A673 (cell line): ENCODE measurements at regions not wholly inside any gene's neighbourhood (a gene's known extent, or its start where the extent isn't known, plus 50 kb on each side); places are given as distances from the start of the nearest gene placed in this dataset.

Experiments
- BruUV-seq: library from RNA; stranded (reverse); fragments of 400-500 nt; replicated peaks from 2 replicates; lab custom pipeline; 2021; lab: Mats Ljungman, UMichigan
- CTCF ChIA-PET: fragments of 300-600 bp; sonication (Branson Sonifier 250); formaldehyde crosslinking; loops from one replicate; lab custom pipeline; 2022; ENCODE audit warnings: antibody characterized with exemption; lab: Charles Lee
- POLR2A ChIA-PET: fragments of 300-600 bp; sonication (Branson Sonifier 250); formaldehyde crosslinking; loops from one replicate; lab custom pipeline; 2022; ENCODE audit warnings: antibody characterized with exemption; ENCODE audit not compliant: low non-redundant PET; lab: Charles Lee
- DNase-seq: peaks from one replicate; pipeline ENCODE4 v3.0.0-alpha.2; 2015; ENCODE audit warnings: low spot score
- H3K27ac ChIP-seq: fragments of 200-600 bp; sonication (generic); 2 replicates; pipeline ENCODE4 v1.5.1; 2016; ENCODE audit warnings: mixed run types, low read depth, mild to moderate bottlenecking, mixed read lengths, antibody characterized with exemption, low read length; ENCODE audit not compliant: poor library complexity, severe bottlenecking
- H3K27me3 ChIP-seq: fragments of 200-600 bp; sonication (generic); replicated peaks from 2 replicates; pipeline ENCODE4 v1.6.1; 2017; ENCODE audit warnings: mixed run types, low read depth, mild to moderate bottlenecking, mixed read lengths, antibody characterized with exemption, low read length; ENCODE audit not compliant: insufficient read depth, poor library complexity
- H3K36me3 ChIP-seq: fragments of 200-600 bp; sonication (generic); 2 replicates; pipeline ENCODE4 v1.6.1; 2016; ENCODE audit warnings: mixed run types, mild to moderate bottlenecking, mixed read lengths, antibody characterized with exemption, low read length; ENCODE audit not compliant: insufficient read depth, poor library complexity, severe bottlenecking
- H3K4me1 ChIP-seq: fragments of 200-600 bp; sonication (generic); 2 replicates; pipeline ENCODE4 v1.6.1; 2017; ENCODE audit warnings: mixed run types, mild to moderate bottlenecking, mixed read lengths, antibody characterized with exemption, low read length; ENCODE audit not compliant: insufficient read depth, poor library complexity, severe bottlenecking
- H3K4me3 ChIP-seq: fragments of 200-600 bp; sonication (generic); 2 replicates; pipeline ENCODE4 v1.5.1; 2016; ENCODE audit warnings: low read depth, mixed run types, mild to moderate bottlenecking, mixed read lengths, low read length; ENCODE audit not compliant: poor library complexity, severe bottlenecking
- H3K9me3 ChIP-seq: fragments of 200-600 bp; sonication (generic); 2 replicates; pipeline ENCODE4 v1.6.1; 2016; ENCODE audit warnings: mixed run types, low read depth, mild to moderate bottlenecking, mixed read lengths, antibody characterized with exemption, low read length; ENCODE audit not compliant: poor library complexity, severe bottlenecking
- EZH2 ChIP-seq: fragments of 200-600 bp; sonication (generic); IDR thresholded peaks from 2 replicates; pipeline ENCODE4 v1.6.1; 2017; ENCODE audit warnings: borderline replicate concordance, low read depth, mild to moderate bottlenecking, mixed read lengths, antibody characterized with exemption, low read length; ENCODE audit not compliant: poor library complexity, severe bottlenecking
- intact Hi-C: fragments of 100-400 bp; cut with micrococcal nuclease; formaldehyde crosslinking; loops from one replicate; pipeline ENCODE4 v1.10.0; 2022; ENCODE audit not compliant: unreplicated experiment
- TF ChIP-seq, protein P1 (sequence below): fragments of 300-800, 200-600 bp; sonication (generic); conservative IDR thresholded peaks from 2 replicates; pipeline ENCODE4 v1.5.1; 2017; ENCODE audit warnings: low read depth, mild to moderate bottlenecking, antibody characterized with exemption, low read length, moderate library complexity, mixed read lengths

DNA sequence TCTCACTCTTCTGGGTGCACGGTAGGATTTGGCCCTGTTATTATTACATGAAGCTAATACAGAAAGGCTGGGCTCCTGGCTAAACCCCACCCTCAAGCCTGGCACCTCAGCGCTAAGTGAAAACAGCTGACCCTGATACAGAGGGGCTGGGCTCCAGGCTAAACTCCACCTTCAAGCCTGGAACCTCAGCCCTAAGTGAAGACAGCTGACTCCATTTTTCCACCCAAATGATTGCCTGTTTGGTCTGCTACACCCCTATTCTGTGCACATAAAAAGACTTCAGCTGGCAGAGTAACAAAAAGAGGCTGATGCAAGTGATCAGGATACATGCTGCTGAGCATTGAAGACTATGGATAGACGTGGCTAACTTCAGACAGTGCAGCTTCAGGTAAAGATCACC lies 148.4 kb upstream of the CLINT1 start:
- ChIA-PET CTCF (no interaction called here), POLR2A (no interaction called here)
- Histone ChIP-seq H3K9me3 (no peaks in the 10 kb centered on the region), H3K27ac (no peak overlapping the region), H3K4me3 (no peak overlapping the region), H3K36me3 (no peaks in the 10 kb centered on the region), H3K27me3 (no peaks in the 10 kb centered on the region), H3K4me1 (no peaks in the 10 kb centered on the region)
- intact Hi-C loops, result no loop called here
- BruUV-seq, result no TSS peak
- no peak for DNase-seq
- TF ChIP-seq, protein P1, sequence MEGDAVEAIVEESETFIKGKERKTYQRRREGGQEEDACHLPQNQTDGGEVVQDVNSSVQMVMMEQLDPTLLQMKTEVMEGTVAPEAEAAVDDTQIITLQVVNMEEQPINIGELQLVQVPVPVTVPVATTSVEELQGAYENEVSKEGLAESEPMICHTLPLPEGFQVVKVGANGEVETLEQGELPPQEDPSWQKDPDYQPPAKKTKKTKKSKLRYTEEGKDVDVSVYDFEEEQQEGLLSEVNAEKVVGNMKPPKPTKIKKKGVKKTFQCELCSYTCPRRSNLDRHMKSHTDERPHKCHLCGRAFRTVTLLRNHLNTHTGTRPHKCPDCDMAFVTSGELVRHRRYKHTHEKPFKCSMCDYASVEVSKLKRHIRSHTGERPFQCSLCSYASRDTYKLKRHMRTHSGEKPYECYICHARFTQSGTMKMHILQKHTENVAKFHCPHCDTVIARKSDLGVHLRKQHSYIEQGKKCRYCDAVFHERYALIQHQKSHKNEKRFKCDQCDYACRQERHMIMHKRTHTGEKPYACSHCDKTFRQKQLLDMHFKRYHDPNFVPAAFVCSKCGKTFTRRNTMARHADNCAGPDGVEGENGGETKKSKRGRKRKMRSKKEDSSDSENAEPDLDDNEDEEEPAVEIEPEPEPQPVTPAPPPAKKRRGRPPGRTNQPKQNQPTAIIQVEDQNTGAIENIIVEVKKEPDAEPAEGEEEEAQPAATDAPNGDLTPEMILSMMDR, result no peak
- no peak for TF ChIP-seq EZH2

GRCh38 chr5:157999696-158000095 lies 140.8 kb upstream of the CLINT1 start:
- H3K27ac ChIP-seq, result no peak overlapping the region
- H3K4me3 ChIP-seq, result no peak overlapping the region
- H3K36me3 ChIP-seq, result no peaks in the 10 kb centered on the region
- H3K9me3 ChIP-seq, result no peaks in the 10 kb centered on the region
- intact Hi-C loops, result loop anchor here (5.0 kb wide), 2 partner anchors 182 to 237 kb away; no protein-coding TSS in a partner anchor
- ChIA-PET CTCF (no interaction called here), POLR2A (no interaction called here)
- DNase-seq, result no peak
- TF ChIP-seq, protein P1, result no peak
- TF ChIP-seq EZH2, result no peak
- no TSS peak for BruUV-seq
- no peaks in the 10 kb centered on the region for H3K4me1 ChIP-seq
- no peaks in the 10 kb centered on the region for H3K27me3 ChIP-seq

- BruUV-seq, result no TSS peak
- peak; percentile 8 for DNase-seq
- ChIA-PET CTCF (no interaction called here), POLR2A (no interaction called here)
- TF ChIP-seq EZH2, result no peak
- TF ChIP-seq, protein P1, result no peak
- intact Hi-C loops, result loop anchor here (5.0 kb wide), 2 partner anchors 181 to 236 kb away; no protein-coding TSS in a partner anchor
- Histone ChIP-seq H3K4me3 (no peak overlapping the region), H3K36me3 (no peaks in the 10 kb centered on the region), H3K4me1 (no peaks in the 10 kb centered on the region), H3K27me3 (no peaks in the 10 kb centered on the region), H3K9me3 (no peaks in the 10 kb centered on the region), H3K27ac (no peak overlapping the region)
These were observed 139.1 kb upstream of the CLINT1 start for GRCh38 chr5:157997991-157998504.
